GM23338 (cell line): ENCODE measurements at regions not wholly inside any gene's neighbourhood (a gene's known extent, or its start where the extent isn't known, plus 50 kb on each side); places are given as distances from the start of the nearest gene placed in this dataset.

Source experiments
- ATAC-seq: fragments of 200-7000 bp; cut with Tn5 transposase; 3 replicates; pipeline ENCODE4 v1.9.1; 2020
- DNase-seq: peaks from one replicate; pipeline ENCODE4 v3.0.0-alpha.2; 2015; ENCODE audit warnings: low spot score
- H2AFZ ChIP-seq: fragments of 200-600 bp; sonication (generic); 2 replicates; pipeline ENCODE4 v1.8.0; 2016; ENCODE audit warnings: antibody characterized with exemption, mild to moderate bottlenecking, moderate library complexity
- H3F3A ChIP-seq: fragments of 200-600 bp; sonication (generic); replicated peaks from 2 replicates; pipeline ENCODE4 v1.8.0; 2017; ENCODE audit warnings: antibody characterized with exemption, mixed run types, low read depth
- H3K27ac ChIP-seq: fragments of 200-600 bp; sonication (generic); 2 replicates; pipeline ENCODE4 v1.6.1; 2016; ENCODE audit warnings: low read depth
- H3K27me3 ChIP-seq: fragments of 200-600 bp; sonication (generic); 2 replicates; pipeline ENCODE4 v1.8.0; 2016; ENCODE audit warnings: mild to moderate bottlenecking, mixed run types, moderate library complexity; ENCODE audit not compliant: insufficient read depth
- H3K36me3 ChIP-seq: fragments of 200-600 bp; sonication (generic); 2 replicates; pipeline ENCODE4 v1.8.0; 2016; ENCODE audit warnings: mild to moderate bottlenecking; ENCODE audit not compliant: insufficient read depth
- H3K4me1 ChIP-seq: fragments of 200-600 bp; sonication (generic); 2 replicates; pipeline ENCODE4 v1.8.0; 2016; ENCODE audit warnings: mild to moderate bottlenecking, moderate library complexity; ENCODE audit not compliant: insufficient read depth
- H3K4me2 ChIP-seq: fragments of 200-600 bp; sonication (generic); 2 replicates; pipeline ENCODE4 v1.7.1; 2017; ENCODE audit warnings: mixed run types
- H3K4me3 ChIP-seq: fragments of 200-600 bp; sonication (generic); 2 replicates; pipeline ENCODE4 v1.6.1; 2016; ENCODE audit warnings: mixed run types
- H3K79me2 ChIP-seq: fragments of 200-600 bp; sonication (generic); replicated peaks from 2 replicates; pipeline ENCODE4 v1.8.0; 2017; ENCODE audit warnings: mild to moderate bottlenecking; ENCODE audit not compliant: insufficient read depth
- H3K9me2 ChIP-seq: fragments of 200-600 bp; sonication (generic); 2 replicates; pipeline ENCODE4 v1.8.0; 2017; ENCODE audit not compliant: insufficient read depth
- H4K20me1 ChIP-seq: fragments of 200-600 bp; sonication (generic); replicated peaks from 2 replicates; pipeline ENCODE4 v1.8.0; 2017; ENCODE audit warnings: mild to moderate bottlenecking; ENCODE audit not compliant: insufficient read depth
- H3K27ac Mint-ChIP-seq: 2 replicates; pipeline ENCODE4 v1.8.0; 2020; ENCODE audit warnings: inconsistent platforms, mild to moderate bottlenecking, moderate library complexity, mixed read lengths
- H3K27me3 Mint-ChIP-seq: 3 replicates; pipeline ENCODE4 v1.8.0; 2022; ENCODE audit warnings: low read depth, mild to moderate bottlenecking, moderate library complexity, mixed read lengths, inconsistent platforms; ENCODE audit not compliant: insufficient read depth, poor library complexity
- H3K36me3 Mint-ChIP-seq: 3 replicates; pipeline ENCODE4 v1.8.0; 2021; ENCODE audit warnings: low read depth, mild to moderate bottlenecking, inconsistent platforms, moderate library complexity, mixed read lengths
- H3K4me1 Mint-ChIP-seq: 3 replicates; pipeline ENCODE4 v1.8.0; 2020; ENCODE audit warnings: mild to moderate bottlenecking, inconsistent platforms, mixed read lengths
- H3K4me3 Mint-ChIP-seq: 3 replicates; pipeline ENCODE4 v1.8.0; 2021; ENCODE audit warnings: moderate library complexity, mild to moderate bottlenecking, inconsistent platforms, mixed read lengths
- H3K9me3 Mint-ChIP-seq: 3 replicates; pipeline ENCODE4 v1.8.0; 2020; ENCODE audit warnings: moderate library complexity, mild to moderate bottlenecking, inconsistent platforms, mixed read lengths
- CREB1 ChIP-seq: fragments of 250-450 bp; sonication (Bioruptor Pico); IDR thresholded peaks from 2 replicates; pipeline ENCODE4 v1.5.0; 2020; ENCODE audit warnings: low read depth, mild to moderate bottlenecking, moderate library complexity
- CTCF ChIP-seq, 2 experiments: fragments of 200-600 bp in 1 of 2; sonication (generic) in 1 of 2; conservative IDR thresholded peaks; 2 replicates each; pipeline versions ENCODE4 v1.5.1 to v1.6.1; 2016 to 2017; ENCODE audit warnings: antibody characterized with exemption in 2 of 2, low read depth in 2 of 2, mild to moderate bottlenecking in 2 of 2, moderate library complexity in 1 of 2
- ETS1 ChIP-seq: IDR thresholded peaks from 2 replicates; pipeline ENCODE4 v1.6.1; 2016; ENCODE audit warnings: antibody characterized with exemption
- EZH2 ChIP-seq: fragments of 200-600 bp; sonication (generic); IDR thresholded peaks from one replicate; pipeline ENCODE4 v1.8.0; 2017; ENCODE audit warnings: antibody characterized with exemption, mild to moderate bottlenecking, low read depth; ENCODE audit not compliant: unreplicated experiment
- EZH2phosphoT487 ChIP-seq: fragments of 200-600 bp; sonication (generic); IDR thresholded peaks from one replicate; pipeline ENCODE4 v1.8.1; 2018; ENCODE audit warnings: antibody characterized with exemption; ENCODE audit not compliant: unreplicated experiment
- NANOG ChIP-seq: IDR thresholded peaks from 2 replicates; pipeline ENCODE4 v1.6.1; 2016; ENCODE audit warnings: antibody characterized with exemption, borderline replicate concordance
- POLR2AphosphoS5 ChIP-seq: IDR thresholded peaks from 2 replicates; pipeline ENCODE4 v1.6.1; 2016; ENCODE audit warnings: antibody characterized with exemption, low read depth
- STAT1 ChIP-seq: IDR thresholded peaks from one replicate; pipeline ENCODE4 v1.6.1; 2016; ENCODE audit warnings: antibody characterized with exemption; ENCODE audit not compliant: unreplicated experiment
- ZNF114 ChIP-seq: fragments of 250-450 bp; sonication (Bioruptor Pico); IDR thresholded peaks from 2 replicates; pipeline ENCODE4 v1.5.0; 2020; ENCODE audit warnings: mild to moderate bottlenecking, moderate library complexity
- TF ChIP-seq, protein P1 (sequence below): fragments of 250-450 bp; sonication (Bioruptor Pico); IDR thresholded peaks from 2 replicates; pipeline ENCODE4 v1.5.0; 2020; ENCODE audit warnings: mild to moderate bottlenecking, moderate library complexity
- TF ChIP-seq, protein P2 (sequence below): IDR thresholded peaks from one replicate; pipeline ENCODE4 v1.6.1; 2018; ENCODE audit warnings: antibody characterized with exemption; ENCODE audit not compliant: unreplicated experiment

DNA sequence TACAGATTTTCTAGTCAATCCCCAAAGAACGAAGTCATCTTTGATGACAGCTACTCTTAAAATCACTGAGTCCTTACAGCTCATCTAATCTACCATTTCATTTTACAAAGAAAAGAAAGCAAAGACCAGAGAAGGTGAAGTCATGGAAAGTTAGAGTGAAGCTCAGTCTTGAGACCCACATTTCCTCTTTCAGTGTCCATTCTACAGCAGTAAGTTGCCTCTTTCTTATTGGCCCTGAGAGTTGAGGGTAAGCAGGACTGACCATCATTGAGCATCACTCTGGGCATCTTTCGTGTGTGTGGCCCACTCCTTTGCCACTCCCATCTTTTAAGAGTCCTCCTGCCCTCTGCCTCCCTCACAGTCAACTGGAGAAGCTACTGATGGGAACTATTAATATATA lies 251.8 kb upstream of the NR4A3 start (continued):
- TF ChIP-seq STAT1, result no peak
- no peak for TF ChIP-seq POLR2AphosphoS5
- no peak for TF ChIP-seq CTCF (conservative IDR thresholded peaks at IDR 0.05; ENCODE audit: low read depth in 2 of 2)
- no peak for TF ChIP-seq ETS1
- no peak for TF ChIP-seq NANOG

GRCh38 chr9:99572567-99572966 lies 249.1 kb upstream of the NR4A3 start:
- Histone ChIP-seq H3K4me1 (peaks cover 7% of the 10 kb centered on the region; the same call in 1 of the 2 replicates), H3K27ac (no peak overlapping the region), H3K79me2 (no peaks in the 10 kb centered on the region), H3F3A (no peaks in the 10 kb centered on the region), H3K9me2 (peaks cover 7% of the 10 kb centered on the region; the same call in 1 of the 2 replicates), H3K27me3 (no peaks in the 10 kb centered on the region), H2AFZ (no peak overlapping the region), H3K36me3 (no peaks in the 10 kb centered on the region), H3K4me2 (no peak overlapping the region), H3K4me3 (no peak overlapping the region), H4K20me1 (no peaks in the 10 kb centered on the region)
- Mint-ChIP-seq H3K36me3 (no peaks in the 10 kb centered on the region), H3K4me1 (peaks cover 3% of the 10 kb centered on the region; the same call in 2 of the 3 replicates), H3K9me3 (no peaks in the 10 kb centered on the region), H3K27me3 (peaks cover 3% of the 10 kb centered on the region), H3K27ac (no peak overlapping the region), H3K4me3 (no peak overlapping the region)
- DNase-seq (no peak), ATAC-seq (no peak)
- TF ChIP-seq ZNF114 (CRISPR knock-in tag), result no peak
- no peak for TF ChIP-seq EZH2
- no peak for TF ChIP-seq ETS1
- no peak for TF ChIP-seq CREB1
- no peak for TF ChIP-seq NANOG
- TF ChIP-seq, protein P1, sequence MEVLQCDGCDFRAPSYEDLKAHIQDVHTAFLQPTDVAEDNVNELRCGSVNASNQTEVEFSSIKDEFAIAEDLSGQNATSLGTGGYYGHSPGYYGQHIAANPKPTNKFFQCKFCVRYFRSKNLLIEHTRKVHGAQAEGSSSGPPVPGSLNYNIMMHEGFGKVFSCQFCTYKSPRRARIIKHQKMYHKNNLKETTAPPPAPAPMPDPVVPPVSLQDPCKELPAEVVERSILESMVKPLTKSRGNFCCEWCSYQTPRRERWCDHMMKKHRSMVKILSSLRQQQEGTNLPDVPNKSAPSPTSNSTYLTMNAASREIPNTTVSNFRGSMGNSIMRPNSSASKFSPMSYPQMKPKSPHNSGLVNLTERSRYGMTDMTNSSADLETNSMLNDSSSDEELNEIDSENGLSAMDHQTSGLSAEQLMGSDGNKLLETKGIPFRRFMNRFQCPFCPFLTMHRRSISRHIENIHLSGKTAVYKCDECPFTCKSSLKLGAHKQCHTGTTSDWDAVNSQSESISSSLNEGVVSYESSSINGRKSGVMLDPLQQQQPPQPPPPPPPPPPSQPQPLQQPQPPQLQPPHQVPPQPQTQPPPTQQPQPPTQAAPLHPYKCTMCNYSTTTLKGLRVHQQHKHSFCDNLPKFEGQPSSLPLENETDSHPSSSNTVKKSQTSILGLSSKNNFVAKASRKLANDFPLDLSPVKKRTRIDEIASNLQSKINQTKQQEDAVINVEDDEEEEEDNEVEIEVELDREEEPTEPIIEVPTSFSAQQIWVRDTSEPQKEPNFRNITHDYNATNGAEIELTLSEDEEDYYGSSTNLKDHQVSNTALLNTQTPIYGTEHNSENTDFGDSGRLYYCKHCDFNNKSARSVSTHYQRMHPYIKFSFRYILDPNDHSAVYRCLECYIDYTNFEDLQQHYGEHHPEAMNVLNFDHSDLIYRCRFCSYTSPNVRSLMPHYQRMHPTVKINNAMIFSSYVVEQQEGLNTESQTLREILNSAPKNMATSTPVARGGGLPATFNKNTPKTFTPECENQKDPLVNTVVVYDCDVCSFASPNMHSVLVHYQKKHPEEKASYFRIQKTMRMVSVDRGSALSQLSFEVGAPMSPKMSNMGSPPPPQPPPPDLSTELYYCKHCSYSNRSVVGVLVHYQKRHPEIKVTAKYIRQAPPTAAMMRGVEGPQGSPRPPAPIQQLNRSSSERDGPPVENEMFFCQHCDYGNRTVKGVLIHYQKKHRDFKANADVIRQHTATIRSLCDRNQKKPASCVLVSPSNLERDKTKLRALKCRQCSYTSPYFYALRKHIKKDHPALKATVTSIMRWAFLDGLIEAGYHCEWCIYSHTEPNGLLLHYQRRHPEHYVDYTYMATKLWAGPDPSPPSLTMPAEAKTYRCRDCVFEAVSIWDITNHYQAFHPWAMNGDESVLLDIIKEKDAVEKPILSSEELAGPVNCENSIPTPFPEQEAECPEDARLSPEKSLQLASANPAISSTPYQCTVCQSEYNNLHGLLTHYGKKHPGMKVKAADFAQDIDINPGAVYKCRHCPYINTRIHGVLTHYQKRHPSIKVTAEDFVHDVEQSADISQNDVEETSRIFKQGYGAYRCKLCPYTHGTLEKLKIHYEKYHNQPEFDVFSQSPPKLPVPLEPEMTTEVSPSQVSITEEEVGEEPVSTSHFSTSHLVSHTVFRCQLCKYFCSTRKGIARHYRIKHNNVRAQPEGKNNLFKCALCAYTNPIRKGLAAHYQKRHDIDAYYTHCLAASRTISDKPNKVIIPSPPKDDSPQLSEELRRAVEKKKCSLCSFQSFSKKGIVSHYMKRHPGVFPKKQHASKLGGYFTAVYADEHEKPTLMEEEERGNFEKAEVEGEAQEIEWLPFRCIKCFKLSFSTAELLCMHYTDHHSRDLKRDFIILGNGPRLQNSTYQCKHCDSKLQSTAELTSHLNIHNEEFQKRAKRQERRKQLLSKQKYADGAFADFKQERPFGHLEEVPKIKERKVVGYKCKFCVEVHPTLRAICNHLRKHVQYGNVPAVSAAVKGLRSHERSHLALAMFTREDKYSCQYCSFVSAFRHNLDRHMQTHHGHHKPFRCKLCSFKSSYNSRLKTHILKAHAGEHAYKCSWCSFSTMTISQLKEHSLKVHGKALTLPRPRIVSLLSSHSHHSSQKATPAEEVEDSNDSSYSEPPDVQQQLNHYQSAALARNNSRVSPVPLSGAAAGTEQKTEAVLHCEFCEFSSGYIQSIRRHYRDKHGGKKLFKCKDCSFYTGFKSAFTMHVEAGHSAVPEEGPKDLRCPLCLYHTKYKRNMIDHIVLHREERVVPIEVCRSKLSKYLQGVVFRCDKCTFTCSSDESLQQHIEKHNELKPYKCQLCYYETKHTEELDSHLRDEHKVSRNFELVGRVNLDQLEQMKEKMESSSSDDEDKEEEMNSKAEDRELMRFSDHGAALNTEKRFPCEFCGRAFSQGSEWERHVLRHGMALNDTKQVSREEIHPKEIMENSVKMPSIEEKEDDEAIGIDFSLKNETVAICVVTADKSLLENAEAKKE (CRISPR knock-in tag), result no peak
- no peak for TF ChIP-seq POLR2AphosphoS5
- no peak for TF ChIP-seq EZH2phosphoT487
- TF ChIP-seq, protein P2, sequence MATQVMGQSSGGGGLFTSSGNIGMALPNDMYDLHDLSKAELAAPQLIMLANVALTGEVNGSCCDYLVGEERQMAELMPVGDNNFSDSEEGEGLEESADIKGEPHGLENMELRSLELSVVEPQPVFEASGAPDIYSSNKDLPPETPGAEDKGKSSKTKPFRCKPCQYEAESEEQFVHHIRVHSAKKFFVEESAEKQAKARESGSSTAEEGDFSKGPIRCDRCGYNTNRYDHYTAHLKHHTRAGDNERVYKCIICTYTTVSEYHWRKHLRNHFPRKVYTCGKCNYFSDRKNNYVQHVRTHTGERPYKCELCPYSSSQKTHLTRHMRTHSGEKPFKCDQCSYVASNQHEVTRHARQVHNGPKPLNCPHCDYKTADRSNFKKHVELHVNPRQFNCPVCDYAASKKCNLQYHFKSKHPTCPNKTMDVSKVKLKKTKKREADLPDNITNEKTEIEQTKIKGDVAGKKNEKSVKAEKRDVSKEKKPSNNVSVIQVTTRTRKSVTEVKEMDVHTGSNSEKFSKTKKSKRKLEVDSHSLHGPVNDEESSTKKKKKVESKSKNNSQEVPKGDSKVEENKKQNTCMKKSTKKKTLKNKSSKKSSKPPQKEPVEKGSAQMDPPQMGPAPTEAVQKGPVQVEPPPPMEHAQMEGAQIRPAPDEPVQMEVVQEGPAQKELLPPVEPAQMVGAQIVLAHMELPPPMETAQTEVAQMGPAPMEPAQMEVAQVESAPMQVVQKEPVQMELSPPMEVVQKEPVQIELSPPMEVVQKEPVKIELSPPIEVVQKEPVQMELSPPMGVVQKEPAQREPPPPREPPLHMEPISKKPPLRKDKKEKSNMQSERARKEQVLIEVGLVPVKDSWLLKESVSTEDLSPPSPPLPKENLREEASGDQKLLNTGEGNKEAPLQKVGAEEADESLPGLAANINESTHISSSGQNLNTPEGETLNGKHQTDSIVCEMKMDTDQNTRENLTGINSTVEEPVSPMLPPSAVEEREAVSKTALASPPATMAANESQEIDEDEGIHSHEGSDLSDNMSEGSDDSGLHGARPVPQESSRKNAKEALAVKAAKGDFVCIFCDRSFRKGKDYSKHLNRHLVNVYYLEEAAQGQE, result no peak
